GM12875 (cell line): ENCODE measurements at regions not wholly inside any gene's neighbourhood (a gene's known extent, or its start where the extent isn't known, plus 50 kb on each side); places are given as distances from the start of the nearest gene placed in this dataset.

Source experiments
- H3K4me3 ChIP-seq: one replicate; pipeline ENCODE4 v1.5.1; 2011; ENCODE audit warnings: low read depth, low read length, control low read depth
- CTCF ChIP-seq: IDR thresholded peaks from 2 replicates; pipeline ENCODE4 v1.5.1; 2011; ENCODE audit warnings: low read depth, mild to moderate bottlenecking, control low read depth, inconsistent platforms, low read length, moderate library complexity, borderline replicate concordance; ENCODE audit not compliant: insufficient read depth

- no peak overlapping the region for H3K4me3 ChIP-seq
- no peak for TF ChIP-seq CTCF
Observed at GRCh38 chr14:71602524-71602923, 329.7 kb upstream of the RGS6 start.

GRCh38 chr14:71604231-71604630 lies 328.0 kb upstream of the RGS6 start:
- TF ChIP-seq CTCF: no peak
- no peak overlapping the region for H3K4me3 ChIP-seq

- no peak overlapping the region for H3K4me3 ChIP-seq
- TF ChIP-seq CTCF: no peak
Observed at GRCh38 chr14:71606064-71606463, 326.2 kb upstream of the RGS6 start.

- no peak for TF ChIP-seq CTCF
- H3K4me3 ChIP-seq: no peak overlapping the region
Observed at GRCh38 chr14:71606575-71606974, 325.7 kb upstream of the RGS6 start.

- H3K4me3 ChIP-seq: no peak overlapping the region
- TF ChIP-seq CTCF: no peak
Observed at GRCh38 chr14:71607056-71607455, 325.2 kb upstream of the RGS6 start.

GRCh38 chr14:71610149-71610548 lies 322.1 kb upstream of the RGS6 start:
- no peak for TF ChIP-seq CTCF
- no peak overlapping the region for H3K4me3 ChIP-seq

GRCh38 chr14:71610797-71611196 lies 321.4 kb upstream of the RGS6 start:
- no peak overlapping the region for H3K4me3 ChIP-seq
- no peak for TF ChIP-seq CTCF
